ENCODE measurements at regions not wholly inside any gene's neighbourhood (a gene's known extent, or its start where the extent isn't known, plus 50 kb on each side); places are given as distances from the start of the nearest gene placed in this dataset.

DNA sequence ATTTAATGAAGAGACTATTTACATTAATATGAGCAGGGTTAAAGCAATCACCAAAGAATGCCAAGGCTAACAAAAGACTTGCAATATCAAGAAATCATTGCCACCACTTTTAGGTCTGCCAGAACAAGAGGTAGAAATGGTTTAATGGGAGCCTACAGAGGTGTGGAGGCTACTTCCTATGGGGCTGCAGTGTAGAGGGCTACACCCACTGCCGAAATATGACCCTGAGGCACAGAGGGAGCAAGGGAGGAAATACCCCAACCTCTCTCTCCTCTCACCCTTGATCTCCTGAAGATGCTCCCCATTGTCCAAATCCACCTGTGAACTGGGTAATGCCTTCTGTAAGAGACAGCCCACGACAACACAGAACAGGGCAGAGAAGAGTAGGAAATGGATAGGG lies 315.4 kb downstream of the SMAD2 start:
- no peak overlapping the region for H3K27ac ChIP-seq (ENCODE audit: low read depth, low read length)
- no peaks in the 10 kb centered on the region for H3K36me3 ChIP-seq (ENCODE audit: insufficient read depth, low read length)
- no peaks in the 10 kb centered on the region for H3K4me1 ChIP-seq (ENCODE audit: insufficient read depth, low read length)
- no peaks in the 10 kb centered on the region for H3K27me3 ChIP-seq (ENCODE audit: control insufficient read depth in 1 of 2, insufficient read depth in 2 of 2, low read length in 2 of 2)
- no peak overlapping the region for H3K9ac ChIP-seq (ENCODE audit: low read length)
- H3K4me3 ChIP-seq (ENCODE audit: low read depth in 1 of 2, low read length in 2 of 2), result no peak overlapping the region
- no peaks in the 10 kb centered on the region for H3K9me3 ChIP-seq (ENCODE audit: low read length)

DNA sequence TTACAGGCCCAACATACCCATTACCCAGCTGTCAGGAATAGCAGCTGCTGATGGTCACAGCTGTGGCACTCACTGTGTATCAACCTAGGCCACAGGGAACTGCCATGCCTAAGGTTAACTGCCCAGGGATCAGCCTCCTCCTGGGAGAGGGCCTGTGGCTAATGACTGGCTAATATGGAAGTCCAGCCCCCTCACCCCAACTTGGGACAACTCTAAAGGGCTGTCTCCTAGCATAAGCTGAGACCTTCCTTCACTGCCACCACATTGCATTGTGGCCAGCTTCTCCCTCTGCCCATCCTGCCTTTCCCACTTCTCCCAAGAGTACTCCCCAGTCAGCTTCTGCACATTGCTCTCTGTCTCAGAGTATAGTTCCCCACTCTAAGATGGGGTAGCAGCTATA lies 316.5 kb downstream of the SMAD2 start:
- no peaks in the 10 kb centered on the region for H3K27me3 ChIP-seq (ENCODE audit: control insufficient read depth in 1 of 2, insufficient read depth in 2 of 2, low read length in 2 of 2)
- no peak overlapping the region for H3K9ac ChIP-seq (ENCODE audit: low read length)
- no peaks in the 10 kb centered on the region for H3K36me3 ChIP-seq (ENCODE audit: insufficient read depth, low read length)
- H3K27ac ChIP-seq (ENCODE audit: low read depth, low read length), result no peak overlapping the region
- no peaks in the 10 kb centered on the region for H3K9me3 ChIP-seq (ENCODE audit: low read length)
- H3K4me3 ChIP-seq (ENCODE audit: low read depth in 1 of 2, low read length in 2 of 2), result no peak overlapping the region
- H3K4me1 ChIP-seq (ENCODE audit: insufficient read depth, low read length), result no peaks in the 10 kb centered on the region

DNA sequence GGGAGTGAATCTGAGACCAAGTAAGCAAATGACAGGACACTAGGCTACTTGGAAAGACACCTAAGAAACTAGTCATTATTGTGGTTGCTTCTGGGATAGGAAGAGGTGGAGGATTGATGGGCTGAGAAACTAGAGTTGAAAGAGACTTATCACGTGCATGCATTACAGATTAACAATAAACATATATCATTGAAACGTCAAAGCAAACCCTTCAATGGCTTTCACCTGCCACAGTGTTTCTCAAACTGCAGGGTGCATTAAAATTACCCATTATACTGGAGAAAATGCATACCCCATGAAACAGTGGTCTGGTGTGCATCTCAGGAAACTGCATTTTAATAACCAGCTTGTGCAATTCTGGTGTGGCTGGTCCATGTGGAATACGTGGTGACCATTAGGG lies 318.8 kb downstream of the SMAD2 start:
- Histone ChIP-seq H3K9ac (ENCODE audit: low read length) (no peak overlapping the region), H3K27ac (ENCODE audit: low read depth, low read length) (no peak overlapping the region), H3K4me3 (ENCODE audit: low read depth in 1 of 2, low read length in 2 of 2) (no peak overlapping the region), H3K9me3 (ENCODE audit: low read length) (no peaks in the 10 kb centered on the region), H3K27me3 (ENCODE audit: control insufficient read depth in 1 of 2, insufficient read depth in 2 of 2, low read length in 2 of 2) (no peaks in the 10 kb centered on the region), H3K4me1 (ENCODE audit: insufficient read depth, low read length) (no peaks in the 10 kb centered on the region), H3K36me3 (ENCODE audit: insufficient read depth, low read length) (no peaks in the 10 kb centered on the region)

DNA sequence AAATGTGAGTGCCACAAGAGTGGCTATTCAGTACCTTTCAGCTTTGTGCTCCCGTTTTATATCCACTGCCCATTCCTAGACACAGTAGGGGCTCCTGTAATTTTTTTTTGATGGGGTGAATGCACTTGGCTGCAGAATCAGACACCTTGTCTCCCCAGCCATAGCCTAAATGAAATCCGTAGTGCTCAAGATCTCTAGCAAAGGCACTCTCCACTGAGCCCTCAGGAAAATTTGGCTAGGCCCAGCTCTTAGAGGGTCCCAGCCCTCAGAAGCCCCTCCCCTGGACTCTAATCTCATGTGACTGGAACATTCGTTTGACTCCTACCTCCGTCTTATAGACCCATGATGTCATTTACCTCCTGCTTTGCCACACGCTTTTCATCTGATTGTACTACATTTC lies 323.9 kb downstream of the SMAD2 start:
- no peaks in the 10 kb centered on the region for H3K4me1 ChIP-seq (ENCODE audit: insufficient read depth, low read length)
- no peak overlapping the region for H3K4me3 ChIP-seq (ENCODE audit: low read depth in 1 of 2, low read length in 2 of 2)
- no peaks in the 10 kb centered on the region for H3K27me3 ChIP-seq (ENCODE audit: control insufficient read depth in 1 of 2, insufficient read depth in 2 of 2, low read length in 2 of 2)
- H3K9me3 ChIP-seq (ENCODE audit: low read length), result no peaks in the 10 kb centered on the region
- no peaks in the 10 kb centered on the region for H3K36me3 ChIP-seq (ENCODE audit: insufficient read depth, low read length)
- H3K9ac ChIP-seq (ENCODE audit: low read length), result no peak overlapping the region
- H3K27ac ChIP-seq (ENCODE audit: low read depth, low read length), result no peak overlapping the region

DNA sequence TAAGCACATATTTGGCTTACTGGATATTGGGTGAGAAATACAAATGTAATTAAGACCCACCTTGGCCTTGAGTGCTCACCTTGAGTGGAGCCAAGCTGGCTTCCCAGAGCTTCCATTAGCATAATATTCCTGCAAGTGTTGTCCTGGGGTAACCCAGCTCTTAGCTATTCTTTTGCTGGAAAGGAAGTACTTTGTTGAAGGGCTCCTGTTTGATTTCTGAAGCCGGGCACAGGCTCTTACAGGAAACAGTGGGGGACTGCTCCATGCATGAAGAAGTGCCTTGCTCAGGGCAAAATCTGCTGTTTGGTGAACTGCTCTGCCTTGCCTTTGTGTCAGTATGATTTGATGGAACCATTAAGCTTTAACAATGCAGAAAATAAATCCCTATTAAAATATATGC lies 325.4 kb downstream of the SMAD2 start:
- H3K4me3 ChIP-seq (ENCODE audit: low read depth in 1 of 2, low read length in 2 of 2), result no peak overlapping the region
- H3K27me3 ChIP-seq (ENCODE audit: control insufficient read depth in 1 of 2, insufficient read depth in 2 of 2, low read length in 2 of 2), result no peaks in the 10 kb centered on the region
- H3K9ac ChIP-seq (ENCODE audit: low read length), result no peak overlapping the region
- H3K36me3 ChIP-seq (ENCODE audit: insufficient read depth, low read length), result no peaks in the 10 kb centered on the region
- no peaks in the 10 kb centered on the region for H3K4me1 ChIP-seq (ENCODE audit: insufficient read depth, low read length)
- no peaks in the 10 kb centered on the region for H3K9me3 ChIP-seq (ENCODE audit: low read length)
- H3K27ac ChIP-seq (ENCODE audit: low read depth, low read length), result no peak overlapping the region

DNA sequence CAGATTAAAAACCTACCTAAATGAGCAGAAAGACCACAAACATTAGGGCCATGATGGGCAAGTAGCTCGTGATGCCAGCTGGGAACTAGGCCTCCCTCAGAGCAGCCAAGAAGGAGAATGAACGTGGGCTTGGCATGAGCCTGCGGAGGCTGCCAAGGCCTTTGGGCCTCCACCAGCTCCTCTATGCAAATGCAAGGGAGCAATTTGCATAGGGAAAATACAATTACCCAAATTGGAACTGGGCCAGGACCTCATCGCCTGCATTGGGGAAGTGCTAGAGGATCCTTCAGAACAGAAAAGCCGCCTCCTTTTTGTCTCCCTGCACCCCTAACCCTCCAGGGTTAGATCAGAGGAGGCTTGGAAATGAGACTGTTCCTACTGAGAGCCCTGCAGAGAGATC lies 326.4 kb downstream of the SMAD2 start:
- H3K27ac ChIP-seq (ENCODE audit: low read depth, low read length), result no peak overlapping the region
- no peak overlapping the region for H3K4me3 ChIP-seq (ENCODE audit: low read depth in 1 of 2, low read length in 2 of 2)
- H3K4me1 ChIP-seq (ENCODE audit: insufficient read depth, low read length), result no peaks in the 10 kb centered on the region
- H3K27me3 ChIP-seq (ENCODE audit: control insufficient read depth in 1 of 2, insufficient read depth in 2 of 2, low read length in 2 of 2), result no peaks in the 10 kb centered on the region
- H3K36me3 ChIP-seq (ENCODE audit: insufficient read depth, low read length), result no peaks in the 10 kb centered on the region
- no peak overlapping the region for H3K9ac ChIP-seq (ENCODE audit: low read length)
- H3K9me3 ChIP-seq (ENCODE audit: low read length), result no peaks in the 10 kb centered on the region

DNA sequence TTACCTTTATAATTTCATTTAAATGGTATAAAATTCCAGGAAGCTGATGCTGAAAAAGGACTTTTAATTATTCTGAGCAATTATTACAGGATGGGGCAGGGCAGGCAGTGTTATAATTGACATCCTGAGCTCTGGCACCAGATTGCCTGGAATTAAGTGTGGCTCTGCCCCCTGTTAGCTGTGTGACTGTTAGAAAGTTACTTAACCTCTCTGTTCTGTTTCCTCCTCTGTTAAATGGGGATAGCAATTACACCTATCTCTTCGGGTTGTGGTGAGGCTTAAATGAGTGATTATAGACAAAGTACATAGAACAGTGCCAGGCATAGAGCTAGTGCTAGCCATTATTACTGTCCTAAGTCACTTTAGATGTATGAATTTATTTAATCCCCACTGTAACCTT lies 327.3 kb downstream of the SMAD2 start:
- Histone ChIP-seq H3K27ac (ENCODE audit: low read depth, low read length) (no peak overlapping the region), H3K4me1 (ENCODE audit: insufficient read depth, low read length) (no peaks in the 10 kb centered on the region), H3K9ac (ENCODE audit: low read length) (no peak overlapping the region), H3K27me3 (ENCODE audit: control insufficient read depth in 1 of 2, insufficient read depth in 2 of 2, low read length in 2 of 2) (no peaks in the 10 kb centered on the region), H3K4me3 (ENCODE audit: low read depth in 1 of 2, low read length in 2 of 2) (no peak overlapping the region), H3K9me3 (ENCODE audit: low read length) (no peaks in the 10 kb centered on the region), H3K36me3 (ENCODE audit: insufficient read depth, low read length) (no peaks in the 10 kb centered on the region)

DNA sequence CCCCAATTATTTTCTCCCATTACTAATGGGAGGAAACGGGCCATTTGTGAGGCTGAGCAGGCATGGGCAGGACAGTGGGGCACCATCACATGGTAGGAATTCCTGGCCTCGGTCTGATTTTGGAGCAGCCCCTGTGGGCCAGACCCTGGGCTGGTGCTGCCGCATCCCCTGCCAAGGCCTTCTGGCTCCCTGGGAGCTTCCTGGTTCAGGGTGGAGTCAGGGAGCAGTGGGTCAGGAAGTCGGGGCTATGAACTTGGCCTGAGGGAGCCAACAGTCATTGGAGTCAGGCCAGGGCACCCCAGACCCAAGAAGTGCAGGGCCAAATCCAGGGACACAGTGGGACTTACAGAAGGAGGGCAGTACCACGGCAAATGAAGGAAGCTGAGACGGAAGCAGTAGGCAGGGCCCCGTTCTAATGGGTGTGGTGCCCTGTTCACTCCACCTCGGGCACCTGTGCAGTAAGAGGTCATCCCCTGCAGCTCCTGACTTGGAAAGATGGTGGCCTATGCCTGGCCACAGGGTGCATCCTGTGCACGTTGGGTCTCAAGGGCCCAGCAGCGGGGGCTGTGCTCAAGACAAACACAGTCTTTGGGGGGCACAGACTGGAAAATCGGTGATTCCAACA lies 328.1 kb downstream of the SMAD2 start:
- Histone ChIP-seq H3K9ac (ENCODE audit: low read length) (no peak overlapping the region), H3K4me3 (ENCODE audit: low read depth in 1 of 2, low read length in 2 of 2) (no peak overlapping the region), H3K27ac (ENCODE audit: low read depth, low read length) (no peak overlapping the region), H3K27me3 (ENCODE audit: control insufficient read depth in 1 of 2, insufficient read depth in 2 of 2, low read length in 2 of 2) (no peaks in the 10 kb centered on the region), H3K9me3 (ENCODE audit: low read length) (no peaks in the 10 kb centered on the region), H3K4me1 (ENCODE audit: insufficient read depth, low read length) (no peaks in the 10 kb centered on the region), H3K36me3 (ENCODE audit: insufficient read depth, low read length) (no peaks in the 10 kb centered on the region)

DNA sequence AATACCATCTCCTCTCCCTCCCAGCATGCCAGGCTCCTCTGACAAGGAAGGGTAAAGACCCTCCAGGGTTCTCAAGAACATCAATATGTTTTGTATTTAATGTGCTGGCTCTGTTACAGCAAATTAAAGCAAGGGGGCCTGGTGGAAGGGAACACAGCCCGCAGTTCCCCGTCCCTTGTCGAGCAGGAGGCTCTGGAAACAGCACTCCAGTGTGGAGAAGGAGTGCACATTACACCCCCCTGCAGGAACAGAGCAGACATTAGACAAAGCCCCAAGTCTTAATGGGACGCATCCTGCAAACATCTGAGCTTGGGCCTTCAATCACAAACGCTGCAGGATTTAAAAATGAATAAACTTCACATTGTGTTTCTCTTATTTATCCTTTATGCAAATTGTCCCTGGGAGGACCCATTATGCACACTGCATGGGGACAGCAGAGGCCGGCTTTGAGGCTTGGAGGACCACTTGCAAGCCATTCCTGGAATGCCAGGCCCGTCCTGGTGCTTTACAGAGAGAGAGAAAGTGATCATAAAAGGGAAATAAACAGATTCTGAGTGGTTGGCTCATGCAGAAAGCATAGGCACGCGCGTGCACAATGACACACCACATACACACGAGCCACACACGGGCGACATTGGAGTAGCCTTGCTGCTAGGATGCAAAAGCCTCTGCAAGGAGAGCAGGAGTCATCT lies 328.7 kb downstream of the SMAD2 start:
- no peaks in the 10 kb centered on the region for H3K4me1 ChIP-seq (ENCODE audit: insufficient read depth, low read length)

DNA sequence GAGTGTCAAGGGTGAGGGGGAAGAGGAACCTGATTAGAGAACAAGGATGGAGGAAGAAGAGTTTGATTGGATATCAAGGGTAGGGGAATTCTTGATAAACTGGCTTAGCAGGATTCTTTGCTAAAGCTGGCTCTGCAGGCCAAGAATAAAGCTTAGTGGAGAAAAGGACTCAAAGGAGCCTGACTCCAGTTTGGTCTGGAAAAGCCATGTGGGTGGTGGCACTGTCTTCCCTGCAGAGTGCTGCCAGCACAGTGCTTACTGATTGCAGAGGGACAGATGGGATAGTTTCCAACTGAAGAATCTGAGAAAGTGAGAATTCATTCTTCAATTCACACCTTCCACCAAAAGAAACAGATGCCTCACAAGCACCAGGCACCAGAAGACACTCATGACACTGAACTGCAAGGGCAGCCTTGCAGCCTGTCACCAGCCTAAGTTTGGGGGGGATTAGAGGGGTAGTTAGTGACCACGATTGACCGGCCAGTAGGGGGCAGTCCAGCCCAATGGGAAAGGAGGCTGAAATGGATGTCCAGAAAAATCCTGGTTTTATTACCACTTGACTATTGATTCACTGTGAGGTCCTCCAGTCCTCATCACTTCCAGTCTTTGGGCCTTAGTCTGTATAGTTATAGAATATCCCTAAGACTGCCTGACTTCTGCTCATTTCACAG lies 334.5 kb downstream of the SMAD2 start:
- Histone ChIP-seq H3K27ac (ENCODE audit: low read depth, low read length) (no peak overlapping the region), H3K4me1 (ENCODE audit: insufficient read depth, low read length) (no peaks in the 10 kb centered on the region), H3K27me3 (ENCODE audit: control insufficient read depth in 1 of 2, insufficient read depth in 2 of 2, low read length in 2 of 2) (peaks cover 0 to 8% of the 10 kb centered on the region in 2 donors), H3K9ac (ENCODE audit: low read length) (no peak overlapping the region), H3K4me3 (ENCODE audit: low read depth in 1 of 2, low read length in 2 of 2) (no peak overlapping the region), H3K36me3 (ENCODE audit: insufficient read depth, low read length) (no peaks in the 10 kb centered on the region), H3K9me3 (ENCODE audit: low read length) (no peaks in the 10 kb centered on the region)

More for the DNA sequence above, 328.7 kb downstream of the SMAD2 start:
- Histone ChIP-seq H3K9me3 (ENCODE audit: low read length) (no peaks in the 10 kb centered on the region), H3K27ac (ENCODE audit: low read depth, low read length) (no peak overlapping the region), H3K27me3 (ENCODE audit: control insufficient read depth in 1 of 2, insufficient read depth in 2 of 2, low read length in 2 of 2) (no peaks in the 10 kb centered on the region), H3K36me3 (ENCODE audit: insufficient read depth, low read length) (no peaks in the 10 kb centered on the region), H3K9ac (ENCODE audit: low read length) (no peak overlapping the region), H3K4me3 (ENCODE audit: low read depth in 1 of 2, low read length in 2 of 2) (no peak overlapping the region)

DNA sequence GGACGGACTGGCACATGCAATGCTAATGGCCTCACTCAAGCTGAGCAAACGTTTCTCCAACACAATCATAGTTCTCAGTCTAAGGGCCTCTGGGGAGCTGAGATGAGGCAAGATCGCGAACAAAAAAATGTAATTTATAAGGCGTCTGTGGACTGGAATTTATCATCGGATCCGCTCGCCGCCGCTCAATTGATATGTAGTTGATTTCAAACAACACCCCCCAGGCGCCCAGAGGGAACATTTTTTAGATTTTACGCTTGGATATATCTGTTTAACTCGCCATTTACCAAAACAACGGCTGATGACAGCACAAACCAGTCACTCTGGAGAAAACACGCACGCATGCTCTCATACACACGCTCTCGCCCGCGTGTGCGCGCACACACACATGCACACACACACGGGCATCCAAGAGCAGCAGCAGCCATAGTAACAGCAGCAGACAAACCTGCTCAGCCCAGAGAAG lies 335.8 kb downstream of the SMAD2 start:
- Histone ChIP-seq H3K9me3 (ENCODE audit: low read length) (no peaks in the 10 kb centered on the region), H3K9ac (ENCODE audit: low read length) (no peak overlapping the region), H3K4me3 (ENCODE audit: low read depth in 1 of 2, low read length in 2 of 2) (no peak overlapping the region), H3K4me1 (ENCODE audit: insufficient read depth, low read length) (no peaks in the 10 kb centered on the region), H3K27ac (ENCODE audit: low read depth, low read length) (no peak overlapping the region), H3K36me3 (ENCODE audit: insufficient read depth, low read length) (no peaks in the 10 kb centered on the region), H3K27me3 (ENCODE audit: control insufficient read depth in 1 of 2, insufficient read depth in 2 of 2, low read length in 2 of 2) (peaks cover 0 to 8% of the 10 kb centered on the region in 2 donors)

All from muscle layer of colon (tissue), 2 donors.